GM19395 (cell line): ENCODE measurements at regions not wholly inside any gene's neighbourhood (a gene's known extent, or its start where the extent isn't known, plus 50 kb on each side); places are given as distances from the start of the nearest gene placed in this dataset.
"Not testable (repeated sequence)": the region's sequence is repeated elsewhere in the genome, so short reads cannot be mapped to it uniquely, and the experiment has no call there.

Experiments
- ATAC-seq: cut with Tn5 transposase; IDR thresholded peaks from one replicate; pipeline ENCODE4 v1.9.1; 2021; ENCODE audit warnings: mild to moderate bottlenecking, moderate library complexity; ENCODE audit not compliant: unreplicated experiment

- no peak for ATAC-seq
These were observed 50.4 kb upstream of the CACUL1 start for GRCh38 chr10:118805146-118805545.

DNA sequence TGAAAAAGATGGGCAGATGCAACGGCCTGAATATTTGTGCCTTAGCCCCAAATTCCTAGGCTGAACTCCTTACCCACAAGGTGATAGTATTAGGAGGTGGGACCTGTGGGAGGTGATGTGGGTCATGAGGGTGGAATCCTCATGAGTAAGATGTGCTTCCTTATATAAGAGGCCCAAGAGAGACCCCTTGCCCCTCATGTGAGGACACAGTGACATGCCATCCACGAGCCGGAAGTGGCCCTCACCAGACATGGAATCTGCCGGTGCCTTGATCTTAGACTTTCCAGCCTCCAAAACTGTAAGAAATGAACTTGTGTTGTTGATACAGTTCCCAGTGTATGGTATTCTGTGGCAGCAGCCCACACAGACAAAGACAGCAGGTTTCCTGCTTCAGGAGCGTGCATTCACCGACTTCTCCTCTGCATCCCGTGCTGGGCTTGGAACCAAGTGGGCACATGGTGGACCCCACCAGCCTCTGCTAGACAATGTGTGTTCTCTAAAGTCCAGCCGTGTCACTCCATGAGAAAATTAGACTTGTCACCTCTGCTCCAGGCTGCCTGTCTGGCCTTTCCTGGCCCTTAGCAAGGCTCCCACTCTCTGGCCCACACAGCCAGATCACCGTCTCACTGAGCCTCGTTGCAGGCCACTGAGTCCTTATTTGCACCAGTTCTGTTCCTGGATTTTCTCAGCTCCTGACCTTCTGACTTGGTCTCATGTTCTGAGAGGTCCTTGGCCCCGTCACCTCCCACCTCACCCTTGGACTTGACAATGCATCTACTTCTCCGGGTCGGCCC, 52.9 kb upstream of the CACUL1 start:
- no peak for ATAC-seq

GRCh38 chr10:118808601-118809356, 54.0 kb upstream of the CACUL1 start:
- no peak for ATAC-seq

- no peak for ATAC-seq
These were observed 54.8 kb upstream of the CACUL1 start for GRCh38 chr10:118809357-118810220.

- ATAC-seq, result no peak
These were observed 56.2 kb upstream of the CACUL1 start for GRCh38 chr10:118810796-118811505.

DNA sequence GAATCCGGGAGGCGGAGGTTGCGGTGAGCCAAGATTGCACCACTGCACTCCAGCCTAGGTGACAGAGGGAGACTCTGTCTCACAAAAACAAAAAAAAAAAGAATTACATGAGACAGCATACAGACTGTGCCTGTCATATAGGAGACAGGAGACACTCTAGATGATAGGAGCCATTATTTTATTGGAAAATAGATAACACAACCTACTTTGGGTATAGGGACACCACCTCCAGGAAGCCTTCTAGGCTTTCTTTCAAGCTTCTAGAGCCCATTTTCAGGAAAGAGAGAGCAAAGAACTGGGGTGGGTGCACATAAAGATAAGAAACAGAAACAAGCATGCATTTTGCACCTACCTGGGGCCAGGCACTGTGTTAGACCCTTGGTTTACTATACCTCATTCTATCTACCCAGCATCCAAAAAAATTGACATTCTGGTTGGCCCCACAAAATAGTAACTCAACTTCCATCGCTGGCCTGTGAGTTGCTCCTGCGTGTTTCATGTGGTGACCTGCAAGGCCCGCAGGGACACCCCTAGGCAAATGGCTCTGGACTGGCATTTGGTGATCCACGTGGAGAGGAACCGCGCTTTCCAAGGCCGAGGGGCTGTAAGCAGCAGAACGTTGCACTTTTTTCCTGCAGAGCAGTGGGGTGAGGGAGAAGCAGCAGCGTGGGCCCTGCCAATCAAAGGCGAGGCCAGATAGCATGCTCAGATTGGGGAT, 57.1 kb upstream of the CACUL1 start:
- no peak for ATAC-seq

DNA sequence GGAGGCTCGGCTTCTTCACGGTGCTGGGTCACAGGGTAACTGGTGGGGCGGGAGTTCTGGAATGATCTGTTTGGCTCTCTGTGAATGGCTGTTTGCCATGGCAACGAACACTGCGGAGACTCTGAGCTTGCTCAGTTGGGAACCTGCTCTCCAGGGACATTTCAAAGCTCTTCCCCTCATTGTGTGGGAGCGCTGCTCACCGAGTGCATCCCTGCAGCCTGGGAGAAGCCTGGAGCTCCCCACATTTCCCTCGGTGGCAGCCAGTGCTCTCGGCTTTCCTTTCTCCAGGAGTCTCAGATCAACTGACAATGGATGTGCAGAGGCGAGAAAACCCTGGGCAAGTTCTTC, 57.6 kb upstream of the CACUL1 start:
- no peak for ATAC-seq

GRCh38 chr10:118813001-118813400, 58.2 kb upstream of the CACUL1 start:
- ATAC-seq, result not testable (repeated sequence)

DNA sequence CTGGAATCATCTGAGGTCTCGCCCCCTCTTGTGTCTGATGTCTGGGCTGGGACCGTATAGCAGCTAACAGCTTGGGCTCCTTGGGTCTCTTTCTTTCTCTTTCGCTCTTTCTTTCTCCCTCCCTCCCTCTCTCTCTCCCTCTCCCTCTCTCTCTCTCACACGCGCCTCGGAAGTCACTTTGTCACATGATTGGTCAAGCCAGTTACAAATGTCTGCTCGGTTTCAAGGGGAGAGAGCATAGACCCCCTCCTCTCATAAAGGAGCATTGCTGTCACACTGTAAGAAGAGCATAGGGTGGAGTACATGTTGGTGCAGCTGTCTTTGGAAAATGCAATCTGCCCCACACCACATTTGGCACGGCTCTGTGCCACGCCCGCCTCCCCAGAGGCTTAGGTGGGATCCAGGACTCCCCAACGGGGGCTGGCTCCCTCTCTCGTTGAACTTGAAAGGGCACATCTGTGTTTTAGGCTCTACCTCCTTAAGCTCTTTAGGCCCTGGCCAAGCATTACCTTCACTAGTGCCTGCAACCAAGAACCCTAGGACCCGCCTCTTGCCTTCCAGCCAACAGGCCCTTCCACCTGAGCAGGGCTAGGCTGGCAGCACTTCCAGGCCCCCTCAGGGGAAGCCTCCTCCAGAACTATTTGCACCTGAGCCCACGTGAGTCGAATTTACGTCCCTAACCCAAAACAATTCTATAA, 61.9 kb upstream of the CACUL1 start:
- no peak for ATAC-seq

GRCh38 chr10:118817328-118818068, 62.7 kb upstream of the CACUL1 start:
- ATAC-seq, result no peak

GRCh38 chr10:118818621-118819221, 64.0 kb upstream of the CACUL1 start:
- no peak for ATAC-seq

DNA sequence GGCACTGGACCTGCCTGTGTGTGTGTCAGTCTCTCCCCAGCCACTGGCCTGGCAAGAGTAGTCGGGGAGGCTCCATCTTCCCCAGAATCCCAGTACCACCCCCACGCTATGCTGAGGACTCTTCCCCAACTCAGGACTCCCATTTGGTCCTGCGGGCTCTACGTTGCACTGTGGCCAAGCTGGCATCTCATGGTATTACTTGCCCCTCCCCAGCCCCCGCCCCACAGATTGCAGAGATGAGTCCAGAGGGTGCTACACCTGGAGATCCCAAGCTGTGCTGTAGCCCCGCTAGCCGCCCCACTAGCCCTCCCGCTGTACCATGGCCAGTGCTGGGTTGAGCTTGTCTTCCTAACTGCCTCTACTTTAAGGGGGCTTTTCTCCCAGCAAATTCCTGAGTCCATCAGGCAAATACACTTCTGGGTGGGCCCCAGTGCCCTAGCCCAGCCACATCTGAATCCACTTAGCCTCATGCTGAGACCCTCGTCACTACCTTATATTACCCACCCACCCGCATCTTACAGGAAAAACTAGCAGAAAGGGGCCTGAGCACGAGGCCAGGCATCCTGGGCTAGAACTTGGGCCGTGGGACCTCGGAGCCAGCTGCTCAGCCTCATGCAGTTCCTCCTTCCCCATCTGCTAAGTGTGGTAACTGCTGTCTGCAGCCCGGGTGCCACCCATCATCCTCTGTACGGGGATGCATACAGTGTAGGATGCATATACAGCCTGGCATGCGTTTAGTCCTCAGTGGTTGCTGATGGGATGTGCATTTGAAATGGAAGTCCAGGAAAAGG, 65.8 kb upstream of the CACUL1 start:
- ATAC-seq, result no peak

DNA sequence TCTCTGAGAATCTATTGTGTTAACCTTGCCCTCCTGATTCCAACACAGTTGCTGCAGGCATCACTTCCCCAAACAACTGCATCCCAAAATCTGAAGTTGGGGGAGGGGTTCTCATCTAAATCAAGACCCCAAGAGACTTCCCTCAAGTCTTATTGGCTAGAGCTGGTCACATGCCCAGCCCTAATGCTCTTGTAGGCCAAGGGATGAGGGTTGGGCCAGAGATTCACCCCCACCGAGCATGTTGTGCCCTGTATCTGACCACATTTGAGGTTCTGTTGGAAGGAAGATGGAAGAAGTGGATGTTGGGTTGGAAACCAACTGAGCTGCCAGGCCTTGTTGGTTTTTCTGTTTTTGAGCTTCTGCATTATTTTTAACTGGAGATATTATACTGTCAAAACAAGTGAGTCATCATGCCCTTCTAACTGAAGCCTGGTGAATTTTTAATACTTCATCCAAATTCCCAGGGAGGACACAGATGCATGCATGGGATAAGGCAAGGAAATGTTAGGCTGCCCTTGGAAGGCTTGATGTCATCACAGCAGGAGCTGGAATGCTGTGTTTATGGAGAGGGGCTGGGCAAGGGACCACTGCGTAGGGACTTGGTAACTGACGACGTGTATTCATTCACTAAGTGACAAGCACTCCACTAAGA, 68.6 kb upstream of the CACUL1 start:
- ATAC-seq, result no peak

- no peak for ATAC-seq
These were observed 72.3 kb upstream of the CACUL1 start for GRCh38 chr10:118827053-118827452.

- ATAC-seq, result no peak
These were observed 72.8 kb upstream of the CACUL1 start for GRCh38 chr10:118827466-118828155.

DNA sequence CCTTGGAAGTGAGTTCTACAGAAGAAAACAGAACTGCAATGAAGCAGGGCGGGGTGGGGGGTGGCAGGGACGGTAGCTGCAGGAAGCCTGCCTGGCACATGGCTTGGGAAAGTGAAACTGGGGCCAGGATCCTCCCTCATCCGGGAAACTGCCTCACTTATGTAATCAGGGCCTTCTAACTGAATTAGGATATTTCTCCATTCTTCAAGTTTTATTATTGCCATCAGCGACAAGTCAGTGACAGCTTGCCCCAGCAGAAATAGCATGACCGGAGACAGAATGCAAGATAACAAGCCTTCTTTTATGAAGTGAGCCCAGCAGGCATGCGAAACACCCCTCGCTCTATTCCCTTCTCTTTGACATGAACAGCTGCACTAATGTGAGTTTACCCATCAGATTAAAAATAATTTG, 77.5 kb upstream of the CACUL1 start:
- no peak for ATAC-seq

- ATAC-seq, result not testable (repeated sequence)
These were observed 79.6 kb upstream of the CACUL1 start for GRCh38 chr10:118834370-118834769.
